Activated naive CD4-positive, alpha-beta T cell treated with anti-CD3 and anti-CD28 coated beads, Interleukin-2, amount 50 U/mL, for 72 hours (primary cell): ENCODE measurements at regions not wholly inside any gene's neighbourhood (a gene's known extent, or its start where the extent isn't known, plus 50 kb on each side); places are given as distances from the start of the nearest gene placed in this dataset.
A peak's percentile ranks its signal among the peaks of the same experiment; 100 is the strongest.

Experiments used
- ATAC-seq, 2 donors: fragments of 150-1000 bp; cut with Tn5 transposase; 2 replicates each; pipeline ENCODE4 v1.10.0; 2021; ENCODE audit warnings: mild to moderate bottlenecking in 2 of 2, moderate library complexity in 2 of 2
- DNase-seq, 2 donors: peaks; one replicate each; pipeline ENCODE4 v3.0.0; 2021 to 2022; ENCODE audit warnings: low spot score in 2 of 2
- H3K27ac Mint-ChIP-seq, 2 donors: one replicate each; pipeline ENCODE4 v1.8.0; 2022; ENCODE audit warnings: mild to moderate bottlenecking in 2 of 2, mixed read lengths in 2 of 2
- H3K36me3 Mint-ChIP-seq, 2 donors: one replicate each; pipeline ENCODE4 v1.8.0; 2022; ENCODE audit warnings: mixed read lengths in 2 of 2
- H3K9me3 Mint-ChIP-seq, 2 donors: one replicate each; pipeline ENCODE4 v1.8.0; 2022; ENCODE audit warnings: mixed read lengths in 2 of 2

DNA sequence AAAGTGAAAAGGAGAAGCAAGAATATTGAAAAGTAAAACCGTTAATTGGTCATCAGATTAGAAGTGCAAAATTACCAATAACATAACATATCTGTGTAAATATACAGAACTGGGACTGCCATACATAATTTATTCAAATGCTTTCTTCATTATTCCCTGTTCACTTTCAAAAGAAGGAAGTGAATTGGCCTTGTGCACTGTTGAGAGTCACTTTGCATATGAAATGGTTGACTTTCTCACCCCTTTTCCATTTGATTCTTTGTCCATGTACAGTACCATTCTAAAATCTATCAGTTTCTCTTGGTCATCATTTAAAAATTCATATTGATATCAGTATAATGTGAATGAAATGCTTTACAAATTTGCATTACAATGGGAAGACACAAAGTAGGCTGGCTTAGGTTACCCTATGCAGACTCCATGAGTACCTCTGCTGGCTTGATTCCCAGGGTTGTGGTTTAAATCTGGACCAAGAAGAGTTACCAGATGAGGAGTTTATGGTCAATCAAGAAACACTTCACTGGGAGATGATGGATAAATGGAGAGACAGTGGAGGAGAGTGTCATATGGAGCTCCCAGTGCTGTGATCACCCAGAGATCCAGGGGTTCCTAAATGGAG is 210.9 kb upstream of the TOPAZ1 start:
- Mint-ChIP-seq H3K9me3 (no peaks in the 10 kb centered on the region), H3K36me3 (no peaks in the 10 kb centered on the region), H3K27ac (no peak overlapping the region)
- no peak for ATAC-seq
- DNase-seq, result no peak

- H3K9me3 Mint-ChIP-seq, result no peaks in the 10 kb centered on the region
- no peaks in the 10 kb centered on the region for H3K36me3 Mint-ChIP-seq
- H3K27ac Mint-ChIP-seq, result no peak overlapping the region
- ATAC-seq (no peak), DNase-seq (no peak)
Observed at GRCh38 chr3:44031387-44032380, 210.0 kb upstream of the TOPAZ1 start.

GRCh38 chr3:44032487-44032886 is 209.2 kb upstream of the TOPAZ1 start:
- no peak overlapping the region for H3K27ac Mint-ChIP-seq
- no peaks in the 10 kb centered on the region for H3K36me3 Mint-ChIP-seq
- ATAC-seq, result no peak
- no peaks in the 10 kb centered on the region for H3K9me3 Mint-ChIP-seq
- no peak for DNase-seq

GRCh38 chr3:44033123-44033522 is 208.6 kb upstream of the TOPAZ1 start:
- Mint-ChIP-seq H3K27ac (no peak overlapping the region), H3K36me3 (no peaks in the 10 kb centered on the region), H3K9me3 (no peaks in the 10 kb centered on the region)
- DNase-seq (no peak), ATAC-seq (no peak)

DNA sequence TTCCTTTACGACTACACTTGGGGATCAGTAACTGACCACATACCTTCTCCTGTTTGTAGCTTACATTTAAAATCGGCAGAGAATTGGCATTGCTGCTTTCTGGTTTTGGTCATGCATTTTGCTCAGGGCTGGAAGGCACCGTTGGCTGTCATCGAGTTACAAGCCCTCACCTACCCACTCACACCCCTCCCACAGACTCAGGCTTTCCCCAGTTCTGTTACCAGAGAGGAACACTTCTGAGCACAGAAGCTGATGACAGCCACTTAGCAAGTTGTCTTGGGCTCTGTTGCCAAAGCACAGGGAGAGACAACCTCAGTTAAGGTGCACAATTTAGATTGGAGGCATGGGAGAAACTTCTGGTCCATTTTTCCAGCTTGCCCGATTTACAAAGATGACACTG is 204.8 kb upstream of the TOPAZ1 start:
- no peak for DNase-seq
- ATAC-seq, result no peak
- Mint-ChIP-seq H3K36me3 (no peaks in the 10 kb centered on the region), H3K27ac (no peak overlapping the region), H3K9me3 (no peaks in the 10 kb centered on the region)

DNA sequence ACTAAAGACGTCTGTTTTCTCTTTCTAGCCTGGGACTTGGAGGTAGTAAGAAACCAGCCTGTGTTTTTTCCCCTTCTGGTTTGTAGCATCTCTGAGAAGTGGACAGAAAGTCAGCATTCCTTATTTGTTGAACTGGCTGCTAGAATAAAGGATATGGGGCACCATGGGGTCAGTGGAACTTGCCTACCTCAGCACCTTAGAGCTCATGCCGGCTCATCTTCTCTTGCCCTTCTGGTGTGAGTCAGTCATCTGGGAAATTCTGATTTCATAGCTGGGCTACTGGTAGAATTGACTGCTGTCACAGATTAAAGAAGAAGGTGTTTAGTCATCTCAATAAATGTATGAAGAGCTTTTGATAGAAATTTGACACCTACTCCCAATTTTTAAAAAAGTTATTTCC is 202.7 kb upstream of the TOPAZ1 start:
- no peak overlapping the region for H3K27ac Mint-ChIP-seq

DNA sequence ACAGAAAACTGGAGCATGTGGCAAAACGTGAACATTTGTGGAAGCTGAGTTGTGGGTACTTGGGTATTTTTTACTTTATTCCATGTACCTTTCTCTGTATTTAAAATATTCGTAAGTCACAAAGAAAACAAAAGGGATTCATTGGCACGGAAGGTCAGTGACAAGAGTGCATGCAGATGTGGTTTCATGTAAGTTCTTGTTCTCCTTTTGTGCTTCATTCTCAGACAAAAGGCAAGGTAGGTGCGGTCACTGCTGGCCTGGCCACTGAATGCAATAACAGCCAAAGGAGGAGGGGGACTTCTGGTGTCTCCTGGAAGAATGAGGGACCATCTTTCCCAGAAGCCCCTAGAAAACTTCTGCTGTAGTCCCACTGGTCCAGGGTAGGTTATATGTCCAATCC is 200.0 kb upstream of the TOPAZ1 start:
- Mint-ChIP-seq H3K27ac (no peak overlapping the region), H3K36me3 (no peaks in the 10 kb centered on the region), H3K9me3 (no peaks in the 10 kb centered on the region)
- DNase-seq (no peak), ATAC-seq (no peak)

More for the DNA sequence above, 202.7 kb upstream of the TOPAZ1 start:
- Mint-ChIP-seq H3K9me3 (no peaks in the 10 kb centered on the region), H3K36me3 (no peaks in the 10 kb centered on the region)
- ATAC-seq (no peak), DNase-seq (no peak)

DNA sequence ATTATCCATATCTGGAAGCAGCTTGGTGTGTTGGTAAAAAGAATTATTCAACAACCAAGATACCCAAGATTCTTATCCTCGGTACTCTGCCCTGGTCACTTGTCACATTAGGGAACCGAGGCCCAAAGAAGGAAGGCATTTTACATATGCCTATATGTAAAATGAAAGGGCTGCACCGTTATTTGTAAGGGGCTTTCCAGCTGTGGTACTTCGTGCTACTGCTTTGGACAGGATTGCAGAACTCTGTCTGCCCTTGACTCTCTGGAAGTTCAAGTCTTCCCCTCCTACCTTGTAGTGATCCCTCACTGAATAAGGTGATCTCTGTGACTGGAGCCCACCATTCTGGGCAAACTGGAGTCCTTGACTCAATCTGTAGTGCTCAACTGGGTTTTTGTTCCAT is 198.9 kb upstream of the TOPAZ1 start:
- ATAC-seq, result no peak
- no peak for DNase-seq
- Mint-ChIP-seq H3K36me3 (no peaks in the 10 kb centered on the region), H3K27ac (no peak overlapping the region), H3K9me3 (no peaks in the 10 kb centered on the region)

DNA sequence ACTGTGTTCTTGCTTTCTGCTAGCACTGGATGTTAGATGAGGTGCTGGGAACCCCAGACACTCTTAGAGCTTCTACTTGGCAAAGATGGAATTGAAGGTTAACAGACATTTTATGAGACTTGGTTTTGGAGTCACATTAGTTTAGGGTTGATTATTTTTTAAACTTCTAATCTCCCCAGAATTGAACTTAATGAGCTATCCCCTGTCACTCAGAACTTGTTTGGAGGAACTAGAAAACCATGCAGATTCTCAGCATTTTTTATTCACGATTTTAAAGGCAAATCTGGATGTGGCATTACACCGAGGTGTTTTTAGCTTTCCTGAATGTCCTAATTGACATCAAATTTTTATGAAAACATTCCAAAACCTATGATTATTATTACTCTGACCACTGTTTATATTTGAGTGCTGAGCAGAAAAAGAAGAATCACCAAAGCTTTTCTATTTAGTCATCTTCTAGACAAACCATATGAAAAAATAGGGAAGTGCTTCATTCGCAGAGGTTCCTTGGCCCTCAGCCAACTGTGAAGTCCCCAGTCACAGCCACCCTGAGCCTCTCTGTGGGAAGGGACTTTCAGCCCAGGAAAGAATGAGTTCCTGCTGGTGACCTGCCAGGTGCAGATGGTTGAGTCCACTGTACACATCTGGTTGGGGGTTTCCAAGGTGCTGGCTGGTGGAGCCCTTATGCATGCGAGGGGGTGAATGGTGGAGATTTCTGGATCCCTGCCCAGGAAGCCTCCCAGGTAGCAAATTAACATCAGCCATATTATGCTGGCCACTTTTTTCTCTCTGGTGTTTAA is 196.0 kb upstream of the TOPAZ1 start:
- DNase-seq (no peak), ATAC-seq (peak in 1 of 2 donors; percentile 84)
- H3K36me3 Mint-ChIP-seq, result no peaks in the 10 kb centered on the region
- H3K27ac Mint-ChIP-seq, result no peak overlapping the region
- no peaks in the 10 kb centered on the region for H3K9me3 Mint-ChIP-seq

GRCh38 chr3:44047796-44048195 is 193.9 kb upstream of the TOPAZ1 start:
- no peaks in the 10 kb centered on the region for H3K9me3 Mint-ChIP-seq

DNA sequence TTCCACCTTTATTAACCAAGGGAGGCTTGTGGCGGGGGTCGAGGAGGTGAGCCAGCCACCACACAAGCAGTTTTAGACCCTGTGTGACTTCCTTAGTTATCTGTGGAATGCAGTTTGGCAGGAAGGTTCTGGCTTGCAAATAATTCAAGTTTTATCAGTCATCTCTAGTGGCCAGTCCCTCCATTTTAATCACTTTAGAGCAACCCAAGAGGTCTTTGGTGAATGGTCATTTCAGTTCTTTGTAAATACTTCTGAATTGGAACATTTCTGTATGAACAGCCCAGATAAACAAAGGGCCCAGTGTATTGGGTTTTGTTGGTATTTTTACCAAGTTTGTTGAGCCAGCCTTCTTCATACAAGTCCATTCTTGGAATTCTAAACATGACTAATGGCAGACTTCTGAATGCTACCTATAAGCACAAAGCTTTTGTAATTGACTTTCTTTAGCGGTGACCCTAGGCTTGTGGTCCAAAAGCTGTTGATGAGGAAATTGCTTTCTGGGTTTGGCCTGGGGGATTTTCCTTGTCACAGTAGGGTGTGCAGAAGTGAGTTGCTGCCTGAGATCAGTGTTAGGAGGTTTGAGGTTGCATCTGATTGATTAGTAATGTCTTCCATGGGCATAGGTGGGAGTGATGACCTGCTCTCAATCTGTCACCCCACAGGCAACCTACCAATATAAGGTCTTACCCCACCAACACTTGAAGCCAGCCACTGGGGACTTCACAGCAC is 193.3 kb upstream of the TOPAZ1 start:
- no peak for DNase-seq
- ATAC-seq, result peak in 1 of 2 donors; percentile 9
- no peaks in the 10 kb centered on the region for H3K9me3 Mint-ChIP-seq

More at GRCh38 chr3:44047796-44048195, 193.9 kb upstream of the TOPAZ1 start:
- DNase-seq (no peak), ATAC-seq (no peak)
- H3K36me3 Mint-ChIP-seq, result no peaks in the 10 kb centered on the region
- no peak overlapping the region for H3K27ac Mint-ChIP-seq

GRCh38 chr3:44048949-44049348 is 192.7 kb upstream of the TOPAZ1 start:
- H3K36me3 Mint-ChIP-seq, result no peaks in the 10 kb centered on the region
- ATAC-seq (no peak), DNase-seq (no peak)
- H3K9me3 Mint-ChIP-seq, result no peaks in the 10 kb centered on the region
- no peak overlapping the region for H3K27ac Mint-ChIP-seq

More for the DNA sequence above, 193.3 kb upstream of the TOPAZ1 start:
- H3K36me3 Mint-ChIP-seq, result no peaks in the 10 kb centered on the region
- H3K27ac Mint-ChIP-seq, result no peak overlapping the region

- DNase-seq (no peak), ATAC-seq (no peak)
- no peak overlapping the region for H3K27ac Mint-ChIP-seq
- no peaks in the 10 kb centered on the region for H3K36me3 Mint-ChIP-seq
- H3K9me3 Mint-ChIP-seq, result no peaks in the 10 kb centered on the region
Observed at GRCh38 chr3:44050101-44050500, 191.6 kb upstream of the TOPAZ1 start.

- DNase-seq, result no peak
- no peak for ATAC-seq
- H3K27ac Mint-ChIP-seq, result peak overlapping the region in 1 of 2 donors; percentile 3
- H3K36me3 Mint-ChIP-seq, result no peaks in the 10 kb centered on the region
- H3K9me3 Mint-ChIP-seq, result no peaks in the 10 kb centered on the region
Observed at GRCh38 chr3:44050867-44051266, 190.8 kb upstream of the TOPAZ1 start.

GRCh38 chr3:44055951-44056350 is 185.7 kb upstream of the TOPAZ1 start:
- no peak overlapping the region for H3K27ac Mint-ChIP-seq
- DNase-seq, result no peak
- H3K9me3 Mint-ChIP-seq, result no peaks in the 10 kb centered on the region
- no peaks in the 10 kb centered on the region for H3K36me3 Mint-ChIP-seq
- ATAC-seq, result no peak

DNA sequence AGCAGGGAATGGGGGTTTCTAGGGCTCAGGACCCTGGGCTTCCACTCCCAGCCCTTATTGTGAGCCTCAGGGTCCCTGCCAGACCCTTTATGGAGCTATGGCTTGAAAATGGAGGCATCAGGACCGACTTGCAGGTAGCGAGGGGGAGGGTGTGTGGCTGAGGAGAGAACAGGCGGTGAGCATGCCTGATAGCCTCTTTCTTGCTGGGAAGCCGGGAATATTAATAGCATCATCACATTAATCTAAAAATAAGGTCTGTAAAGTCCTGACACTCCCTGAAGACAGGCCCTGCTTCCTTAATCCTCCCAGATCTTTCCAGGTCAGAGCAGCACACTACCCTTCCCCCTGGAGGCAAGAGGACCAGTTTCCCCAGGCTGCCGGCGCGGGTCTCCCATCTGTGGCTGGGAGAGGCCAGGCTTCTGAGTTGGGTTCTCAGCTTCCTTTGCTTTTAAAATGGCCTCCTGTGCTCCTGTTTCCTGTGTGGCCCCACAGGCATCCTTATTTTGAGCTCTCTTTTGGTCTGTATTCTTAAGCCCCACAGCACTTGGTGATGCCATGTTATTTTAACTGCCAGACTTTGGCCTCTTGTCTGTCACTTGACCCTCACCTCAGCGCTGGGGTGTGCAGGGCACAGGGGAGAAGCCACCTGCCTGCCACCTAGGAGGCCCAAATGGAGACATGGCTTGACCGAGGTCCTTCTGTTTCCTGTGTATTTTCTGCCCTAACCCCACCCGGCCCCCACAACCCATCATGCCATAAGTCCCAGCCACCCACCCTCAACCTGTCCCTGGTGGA is 185.0 kb upstream of the TOPAZ1 start:
- DNase-seq, result no peak
- no peaks in the 10 kb centered on the region for H3K9me3 Mint-ChIP-seq
- ATAC-seq, result no peak
- peak overlapping the region in 1 of 2 donors; percentile 81 for H3K27ac Mint-ChIP-seq
- H3K36me3 Mint-ChIP-seq, result no peaks in the 10 kb centered on the region
